Nephron progenitor cell (in vitro differentiated cells): ENCODE measurements at regions not wholly inside any gene's neighbourhood (a gene's known extent, or its start where the extent isn't known, plus 50 kb on each side); places are given as distances from the start of the nearest gene placed in this dataset.

ENCODE experiments used
- DNase-seq: peaks from one replicate; pipeline ENCODE4 v3.0.0; 2021
- H3K27ac Mint-ChIP-seq: 2 replicates; pipeline ENCODE4 v1.8.0; 2021; ENCODE audit warnings: mild to moderate bottlenecking, moderate library complexity, mixed read lengths
- H3K27me3 Mint-ChIP-seq: 2 replicates; pipeline ENCODE4 v1.8.0; 2021; ENCODE audit warnings: mild to moderate bottlenecking, low read depth, mixed read lengths; ENCODE audit not compliant: poor library complexity
- H3K36me3 Mint-ChIP-seq: 2 replicates; pipeline ENCODE4 v1.8.0; 2021; ENCODE audit warnings: low read depth, mixed read lengths
- H3K4me1 Mint-ChIP-seq: 2 replicates; pipeline ENCODE4 v1.8.0; 2021; ENCODE audit warnings: mixed read lengths
- H3K4me3 Mint-ChIP-seq: 2 replicates; pipeline ENCODE4 v1.8.0; 2021; ENCODE audit warnings: mild to moderate bottlenecking, moderate library complexity, mixed read lengths
- H3K9me3 Mint-ChIP-seq: 2 replicates; pipeline ENCODE4 v1.8.0; 2021; ENCODE audit warnings: mild to moderate bottlenecking, moderate library complexity, mixed read lengths
- CTCF ChIP-seq: fragments of 200-600 bp; sonication (generic); IDR thresholded peaks from 2 replicates; pipeline ENCODE4 v1.5.0; 2021; ENCODE audit warnings: antibody characterized with exemption

- Mint-ChIP-seq H3K27ac (no peak overlapping the region), H3K4me1 (no peaks in the 10 kb centered on the region), H3K9me3 (no peaks in the 10 kb centered on the region), H3K27me3 (peaks cover 4% of the 10 kb centered on the region), H3K36me3 (no peaks in the 10 kb centered on the region), H3K4me3 (no peak overlapping the region)
- TF ChIP-seq CTCF: no peak
- DNase-seq: no peak
Observed at GRCh38 chr6:128720891-128721290, 162.0 kb upstream of the LAMA2 start.

GRCh38 chr6:128719786-128720185, 163.2 kb upstream of the LAMA2 start:
- Mint-ChIP-seq H3K9me3 (no peaks in the 10 kb centered on the region), H3K4me1 (no peaks in the 10 kb centered on the region), H3K36me3 (no peaks in the 10 kb centered on the region), H3K27ac (no peak overlapping the region), H3K27me3 (peaks cover 4% of the 10 kb centered on the region), H3K4me3 (no peak overlapping the region)
- TF ChIP-seq CTCF: no peak
- DNase-seq: no peak

- no peaks in the 10 kb centered on the region for H3K36me3 Mint-ChIP-seq
- no peaks in the 10 kb centered on the region for H3K27me3 Mint-ChIP-seq
- no peak for TF ChIP-seq CTCF
- H3K4me1 Mint-ChIP-seq: no peaks in the 10 kb centered on the region
- no peak for DNase-seq
- H3K4me3 Mint-ChIP-seq: no peak overlapping the region
- no peaks in the 10 kb centered on the region for H3K9me3 Mint-ChIP-seq
- no peak overlapping the region for H3K27ac Mint-ChIP-seq
Observed at GRCh38 chr6:128713461-128713860, 169.5 kb upstream of the LAMA2 start.

- no peak for DNase-seq
- no peaks in the 10 kb centered on the region for H3K36me3 Mint-ChIP-seq
- no peak for TF ChIP-seq CTCF
- H3K9me3 Mint-ChIP-seq: no peaks in the 10 kb centered on the region
- no peaks in the 10 kb centered on the region for H3K4me1 Mint-ChIP-seq
- no peaks in the 10 kb centered on the region for H3K27me3 Mint-ChIP-seq
- no peak overlapping the region for H3K4me3 Mint-ChIP-seq
- H3K27ac Mint-ChIP-seq: no peak overlapping the region
Observed at GRCh38 chr6:128712898-128713297, 170.0 kb upstream of the LAMA2 start.

GRCh38 chr6:128711149-128711548, 171.8 kb upstream of the LAMA2 start:
- Mint-ChIP-seq H3K4me3 (no peak overlapping the region), H3K27me3 (no peaks in the 10 kb centered on the region), H3K36me3 (no peaks in the 10 kb centered on the region), H3K9me3 (no peaks in the 10 kb centered on the region), H3K27ac (no peak overlapping the region), H3K4me1 (no peaks in the 10 kb centered on the region)
- TF ChIP-seq CTCF: no peak
- no peak for DNase-seq

- no peak for TF ChIP-seq CTCF
- no peaks in the 10 kb centered on the region for H3K9me3 Mint-ChIP-seq
- H3K36me3 Mint-ChIP-seq: no peaks in the 10 kb centered on the region
- H3K27ac Mint-ChIP-seq: no peak overlapping the region
- no peaks in the 10 kb centered on the region for H3K27me3 Mint-ChIP-seq
- H3K4me1 Mint-ChIP-seq: no peaks in the 10 kb centered on the region
- no peak overlapping the region for H3K4me3 Mint-ChIP-seq
- DNase-seq: no peak
Observed at GRCh38 chr6:128710315-128710714, 172.6 kb upstream of the LAMA2 start.
